Left lung (tissue), 4 donors: ENCODE measurements at regions not wholly inside any gene's neighbourhood (a gene's known extent, or its start where the extent isn't known, plus 50 kb on each side); places are given as distances from the start of the nearest gene placed in this dataset.

Experiments
- ATAC-seq: fragments of 200-7000 bp; cut with Tn5 transposase; one replicate; pipeline ENCODE4 v1.9.1; 2020; ENCODE audit warnings: moderate library complexity
- DNase-seq, 4 donors: peaks; one replicate each; pipeline ENCODE4 v3.0.0-alpha.2; 2013 to 2020
- H3K27ac ChIP-seq, 2 donors: fragments of 200-600 bp; sonication (generic) in 1 of 2; one replicate each; pipeline versions ENCODE4 v1.5.0 to v1.8.0; 2020 to 2021
- H3K27me3 ChIP-seq, 2 donors: fragments of 200-600 bp; sonication (generic) in 1 of 2; one replicate each; pipeline versions ENCODE4 v1.5.0 to v1.8.0; 2020 to 2021
- H3K36me3 ChIP-seq, 2 donors: fragments of 200-600 bp; sonication (generic) in 1 of 2; one replicate each; pipeline versions ENCODE4 v1.5.0 to v1.8.0; 2020 to 2021
- H3K4me1 ChIP-seq, 2 donors: fragments of 200-600 bp; one replicate each; pipeline ENCODE4 v1.8.0; 2021
- H3K4me3 ChIP-seq, 2 donors: fragments of 200-600 bp; sonication (generic) in 1 of 2; one replicate each; pipeline versions ENCODE4 v1.5.0 to v1.8.0; 2020 to 2021; ENCODE audit warnings: mild to moderate bottlenecking in 1 of 2
- H3K9me3 ChIP-seq, 2 donors: fragments of 200-600 bp; sonication (generic) in 1 of 2; one replicate each; pipeline versions ENCODE4 v1.5.0 to v1.8.0; 2020 to 2021
- CTCF ChIP-seq, 2 donors: fragments of 200-600 bp; sonication (generic) in 1 of 2; IDR thresholded peaks; one replicate each; pipeline versions ENCODE4 v1.5.0 to v1.8.0; 2021; ENCODE audit warnings: antibody characterized with exemption in 2 of 2
- intact Hi-C, 2 donors: fragments of 100-400 bp; cut with DNase I; formaldehyde crosslinking; loops; one replicate each; pipeline versions ENCODE4 v1.11.2 to v1.14.2; 2022
- donor health status: DM: no; HTN: yes; CAD: no.
- donor health status: DM: no; HTN: no; CAD: no.

- H3K9me3 ChIP-seq, result no peaks in the 10 kb centered on the region
- TF ChIP-seq CTCF (IDR thresholded peaks at IDR 0.05), result no peak
- DNase-seq, result no peak
- no peaks in the 10 kb centered on the region for H3K36me3 ChIP-seq
- no peak overlapping the region for H3K27ac ChIP-seq
- no peak overlapping the region for H3K4me3 ChIP-seq
- no peak for ATAC-seq
- H3K4me1 ChIP-seq, result peaks cover 3 to 10% of the 10 kb centered on the region in 2 donors
- intact Hi-C loops, result no loop called here
- no peaks in the 10 kb centered on the region for H3K27me3 ChIP-seq
Observed at GRCh38 chr13:80438521-80438920, 97.6 kb upstream of the SPRY2 start.

- DNase-seq (no peak), ATAC-seq (no peak)
- H3K9me3 ChIP-seq, result no peaks in the 10 kb centered on the region
- H3K4me1 ChIP-seq, result peaks cover 0 to 10% of the 10 kb centered on the region in 2 donors
- no peak overlapping the region for H3K27ac ChIP-seq
- no peak for TF ChIP-seq CTCF (IDR thresholded peaks at IDR 0.05)
- H3K27me3 ChIP-seq, result no peaks in the 10 kb centered on the region
- H3K36me3 ChIP-seq, result no peaks in the 10 kb centered on the region
- intact Hi-C loops, result no loop called here
- no peak overlapping the region for H3K4me3 ChIP-seq
Observed at GRCh38 chr13:80437231-80437630, 96.3 kb upstream of the SPRY2 start.

GRCh38 chr13:80436571-80437169 is 95.7 kb upstream of the SPRY2 start:
- H3K4me1 ChIP-seq, result peaks cover 0 to 10% of the 10 kb centered on the region in 2 donors
- no peak for TF ChIP-seq CTCF (IDR thresholded peaks at IDR 0.05)
- no peaks in the 10 kb centered on the region for H3K36me3 ChIP-seq
- DNase-seq, result peak in 2 of 4 donors; percentile 11 to 26
- H3K4me3 ChIP-seq, result no peak overlapping the region
- H3K9me3 ChIP-seq, result no peaks in the 10 kb centered on the region
- ATAC-seq, result peak; percentile 21
- intact Hi-C loops, result no loop called here
- H3K27me3 ChIP-seq, result no peaks in the 10 kb centered on the region
- H3K27ac ChIP-seq, result no peak overlapping the region

- no peaks in the 10 kb centered on the region for H3K36me3 ChIP-seq
- no peak overlapping the region for H3K4me3 ChIP-seq
- H3K27me3 ChIP-seq, result no peaks in the 10 kb centered on the region
- DNase-seq (no peak), ATAC-seq (no peak)
- H3K27ac ChIP-seq, result no peak overlapping the region
- no peaks in the 10 kb centered on the region for H3K4me1 ChIP-seq
- no peaks in the 10 kb centered on the region for H3K9me3 ChIP-seq
- intact Hi-C loops, result no loop called here
- TF ChIP-seq CTCF (IDR thresholded peaks at IDR 0.05), result no peak
Observed at GRCh38 chr13:80430561-80430960, 89.6 kb upstream of the SPRY2 start.

GRCh38 chr13:80428349-80429096 is 87.6 kb upstream of the SPRY2 start:
- TF ChIP-seq CTCF (IDR thresholded peaks at IDR 0.05), result no peak
- no peak overlapping the region for H3K4me3 ChIP-seq
- H3K27ac ChIP-seq, result no peak overlapping the region
- intact Hi-C loops, result no loop called here
- no peaks in the 10 kb centered on the region for H3K4me1 ChIP-seq
- DNase-seq (no peak), ATAC-seq (no peak)
- no peaks in the 10 kb centered on the region for H3K27me3 ChIP-seq
- peaks cover 0 to 12% of the 10 kb centered on the region in 2 donors for H3K9me3 ChIP-seq
- H3K36me3 ChIP-seq, result no peaks in the 10 kb centered on the region
